HL-60 (cell line): ENCODE measurements at regions not wholly inside any gene's neighbourhood (a gene's known extent, or its start where the extent isn't known, plus 50 kb on each side); places are given as distances from the start of the nearest gene placed in this dataset.

Experiments used
- CTCF ChIP-seq: IDR thresholded peaks from one replicate; pipeline ENCODE4 v1.5.1; 2011; ENCODE audit warnings: low read length, control low read depth, inconsistent platforms; ENCODE audit not compliant: insufficient read depth
- GABPA ChIP-seq: IDR thresholded peaks from 2 replicates; pipeline ENCODE4 v1.6.1; 2012; ENCODE audit warnings: low read depth
- POLR2AphosphoS5 ChIP-seq: IDR thresholded peaks from 2 replicates; pipeline ENCODE4 v1.6.1; 2012; ENCODE audit warnings: low read depth
- REST ChIP-seq: IDR thresholded peaks from 2 replicates; pipeline ENCODE4 v1.6.1; 2012; ENCODE audit warnings: low read depth; ENCODE audit not compliant: insufficient replicate concordance
- SPI1 ChIP-seq: IDR thresholded peaks from 2 replicates; pipeline ENCODE4 v1.6.1; 2012; ENCODE audit warnings: low read depth, mild to moderate bottlenecking, borderline replicate concordance

- no peak for TF ChIP-seq POLR2AphosphoS5
- TF ChIP-seq SPI1: no peak
- no peak for TF ChIP-seq CTCF
- TF ChIP-seq REST: no peak
- TF ChIP-seq GABPA: no peak
Measured at GRCh38 chr16:25605381-25605780, 86.4 kb upstream of the HS3ST4 start.
